ENCODE measurements at regions not wholly inside any gene's neighbourhood (a gene's known extent, or its start where the extent isn't known, plus 50 kb on each side); places are given as distances from the start of the nearest gene placed in this dataset.

DNA sequence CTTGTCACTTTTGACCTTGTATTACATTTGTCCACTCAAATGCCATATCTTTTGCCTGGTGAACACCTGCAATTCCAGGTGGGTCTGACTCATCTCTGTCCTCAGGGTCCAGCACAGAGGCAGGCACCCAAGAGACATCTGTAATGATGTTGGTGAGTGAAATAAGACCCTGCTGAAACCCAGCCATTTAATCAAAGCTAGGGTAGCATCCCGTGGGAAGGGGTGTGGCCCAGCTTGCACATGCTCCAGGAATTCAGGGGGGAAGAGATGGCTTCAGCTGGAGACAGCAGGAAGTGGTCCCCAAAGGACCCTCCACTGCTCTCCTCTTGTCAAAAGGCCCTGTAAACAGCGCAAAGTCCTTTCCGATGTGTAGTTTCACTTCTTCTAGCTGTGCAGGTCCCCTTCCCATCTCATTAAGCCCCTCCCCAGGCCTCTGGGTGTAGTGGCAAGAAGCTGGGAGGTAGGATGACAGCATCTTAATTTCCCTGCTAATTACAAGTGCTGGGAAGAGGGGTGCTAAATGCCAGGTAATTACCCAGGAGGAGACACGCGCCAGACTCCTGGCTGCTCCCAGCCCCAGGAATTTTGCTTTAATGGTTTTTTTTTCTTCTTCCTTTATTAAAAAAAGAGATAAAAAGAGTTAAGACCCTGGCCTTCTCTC lies 54.4 kb upstream of the TRABD2B start:
- DNase-seq: no peak

DNA sequence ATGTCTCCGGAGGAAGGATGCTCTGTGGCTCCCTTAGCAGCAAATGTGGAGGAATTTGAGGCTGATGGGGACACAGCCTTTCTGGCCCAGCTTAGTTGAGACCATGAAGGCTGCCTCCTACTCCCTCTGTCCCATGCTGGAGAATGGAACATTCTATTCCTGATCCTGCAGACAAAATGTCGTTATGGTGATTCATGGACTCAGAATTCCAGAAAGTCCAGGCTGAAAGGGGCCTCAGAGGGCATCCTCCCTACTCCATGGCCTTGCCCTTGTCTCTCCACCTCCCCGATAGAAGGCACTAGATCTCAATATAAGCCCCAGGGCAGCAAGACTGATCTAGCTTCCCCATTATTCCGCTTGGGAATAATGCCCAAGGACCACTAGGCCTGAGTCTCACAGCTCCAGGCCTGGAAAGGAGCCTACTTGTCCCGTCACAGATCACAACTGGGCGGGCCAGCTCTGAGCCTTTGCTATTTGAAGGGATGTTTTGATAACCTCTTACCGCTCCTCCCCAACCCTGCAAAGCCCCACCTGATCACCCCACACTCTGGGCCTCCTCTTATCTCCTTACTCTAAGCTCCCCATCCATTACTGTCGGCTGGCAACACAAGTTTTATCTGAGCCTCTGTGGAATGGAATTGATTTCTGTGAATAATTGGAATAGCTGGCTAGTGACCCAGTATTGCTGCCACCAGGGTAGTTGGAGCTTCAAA lies 52.8 kb upstream of the TRABD2B start:
- no peak for DNase-seq

DNA sequence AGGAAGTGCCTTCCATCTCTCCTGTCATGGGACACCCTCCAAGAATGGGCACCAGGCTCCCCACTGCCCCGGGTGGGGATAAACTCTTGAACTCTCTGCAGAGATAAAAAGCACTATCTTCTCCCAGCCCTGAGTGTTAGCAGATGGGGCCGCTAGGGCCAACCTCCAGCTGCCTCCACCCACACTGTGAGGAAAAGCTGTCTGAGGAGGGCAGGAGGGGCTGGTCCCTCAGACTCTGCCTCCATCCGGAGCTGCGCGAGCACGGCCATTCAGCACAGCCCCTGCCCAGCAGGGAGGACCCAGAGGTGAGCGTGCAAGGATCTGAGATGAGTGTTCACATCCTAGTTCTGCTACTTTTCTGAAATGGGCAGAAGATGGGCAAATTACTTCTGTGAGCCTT lies 51.8 kb upstream of the TRABD2B start:
- no peak for DNase-seq

DNA sequence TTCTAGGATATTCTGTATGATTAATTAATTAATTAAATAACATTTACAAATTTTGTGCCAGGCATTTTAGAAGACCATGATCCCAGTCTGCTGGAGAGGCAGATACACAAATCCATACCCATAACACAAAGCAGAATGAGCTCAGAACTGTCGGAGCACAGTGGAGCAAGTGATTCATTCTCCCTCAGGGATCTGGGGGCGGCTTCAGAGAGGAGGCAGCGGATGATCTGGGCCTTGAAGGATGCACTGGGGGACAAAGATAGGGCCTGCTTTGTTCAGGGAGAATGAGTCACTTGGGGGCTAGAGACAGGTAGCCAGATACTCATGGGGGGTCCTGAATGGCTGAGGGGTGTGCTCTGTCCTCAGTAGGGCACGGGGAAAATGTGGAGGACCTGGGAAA lies 50.9 kb upstream of the TRABD2B start:
- DNase-seq: no peak

DNA sequence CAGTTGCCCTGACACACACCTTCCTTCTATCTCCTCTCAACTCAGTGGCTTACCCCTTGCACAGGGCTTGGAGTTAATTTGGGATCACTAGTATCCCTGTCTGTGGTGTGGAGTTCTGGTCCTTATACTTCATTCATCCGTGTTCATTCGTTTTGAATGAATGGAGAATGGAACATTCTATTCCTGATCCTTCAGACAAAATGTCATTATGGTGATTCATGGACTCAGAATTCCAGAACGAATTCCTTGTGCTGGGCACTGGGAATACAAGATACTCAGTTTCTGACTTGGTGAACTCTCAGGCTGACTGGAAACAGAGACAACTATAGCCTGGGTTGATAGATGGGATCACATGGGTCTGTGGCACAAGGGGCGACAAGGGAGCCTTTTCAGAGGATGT lies 49.9 kb upstream of the TRABD2B start:
- no peak for DNase-seq

All from NCI-H524 treated with DMSO at 0.1 percent for 48 hours (cell line).